ENCODE measurements at regions not wholly inside any gene's neighbourhood (a gene's known extent, or its start where the extent isn't known, plus 50 kb on each side); places are given as distances from the start of the nearest gene placed in this dataset.

GRCh38 chr9:134224567-134225093, 60.3 kb upstream of the RNU6ATAC start:
- H3K36me3 Mint-ChIP-seq: no peaks in the 10 kb centered on the region
- H3K9me3 Mint-ChIP-seq: no peaks in the 10 kb centered on the region
- no peak for DNase-seq (ENCODE audit: low spot score in 2 of 2, unreplicated experiment in 2 of 2)
- H3K27ac Mint-ChIP-seq: no peak overlapping the region
- no peak overlapping the region for H3K4me3 Mint-ChIP-seq
- no peak for TF ChIP-seq CTCF (IDR thresholded peaks at IDR 0.05; ENCODE audit: unreplicated experiment)
- peaks cover 4% of the 10 kb centered on the region for H3K27me3 Mint-ChIP-seq (ENCODE audit: low read depth)
- peaks cover 19% of the 10 kb centered on the region for H3K4me1 Mint-ChIP-seq

- no peak for TF ChIP-seq CTCF (IDR thresholded peaks at IDR 0.05; ENCODE audit: unreplicated experiment)
- Mint-ChIP-seq H3K27me3 (ENCODE audit: low read depth) (peaks cover 4% of the 10 kb centered on the region), H3K9me3 (no peaks in the 10 kb centered on the region), H3K36me3 (no peaks in the 10 kb centered on the region), H3K27ac (no peak overlapping the region), H3K4me1 (peaks cover 19% of the 10 kb centered on the region), H3K4me3 (no peak overlapping the region)
- DNase-seq (ENCODE audit: low spot score in 2 of 2, unreplicated experiment in 2 of 2): no peak
Measured at GRCh38 chr9:134225186-134225585, 60.8 kb upstream of the RNU6ATAC start.

DNA sequence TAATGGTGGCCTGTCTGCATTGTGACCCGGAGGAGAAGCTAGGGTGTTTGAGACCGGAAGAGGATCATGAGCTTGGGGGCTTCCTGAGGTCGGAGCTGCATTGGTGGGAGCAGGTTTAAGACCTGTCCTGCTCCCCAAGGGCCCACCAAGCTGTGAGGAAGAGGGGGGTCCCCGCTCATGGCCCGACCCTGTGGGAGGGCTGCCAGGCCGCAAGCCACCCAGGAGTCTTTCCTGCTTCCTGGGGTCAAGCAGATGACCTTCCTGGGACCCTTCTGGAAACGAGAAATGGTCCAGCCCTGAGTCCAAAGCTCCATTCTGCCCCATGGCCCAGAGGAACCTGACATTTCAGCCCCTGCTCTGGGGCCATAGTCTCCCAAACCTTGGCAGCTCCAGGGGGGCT, 61.5 kb upstream of the RNU6ATAC start:
- DNase-seq (ENCODE audit: low spot score in 2 of 2, unreplicated experiment in 2 of 2): no peak
- no peak for TF ChIP-seq CTCF (IDR thresholded peaks at IDR 0.05; ENCODE audit: unreplicated experiment)
- no peaks in the 10 kb centered on the region for H3K36me3 Mint-ChIP-seq
- H3K27ac Mint-ChIP-seq: no peak overlapping the region
- no peaks in the 10 kb centered on the region for H3K9me3 Mint-ChIP-seq
- H3K4me3 Mint-ChIP-seq: no peak overlapping the region
- H3K4me1 Mint-ChIP-seq: peaks cover 19% of the 10 kb centered on the region
- H3K27me3 Mint-ChIP-seq (ENCODE audit: low read depth): peaks cover 4% of the 10 kb centered on the region

DNA sequence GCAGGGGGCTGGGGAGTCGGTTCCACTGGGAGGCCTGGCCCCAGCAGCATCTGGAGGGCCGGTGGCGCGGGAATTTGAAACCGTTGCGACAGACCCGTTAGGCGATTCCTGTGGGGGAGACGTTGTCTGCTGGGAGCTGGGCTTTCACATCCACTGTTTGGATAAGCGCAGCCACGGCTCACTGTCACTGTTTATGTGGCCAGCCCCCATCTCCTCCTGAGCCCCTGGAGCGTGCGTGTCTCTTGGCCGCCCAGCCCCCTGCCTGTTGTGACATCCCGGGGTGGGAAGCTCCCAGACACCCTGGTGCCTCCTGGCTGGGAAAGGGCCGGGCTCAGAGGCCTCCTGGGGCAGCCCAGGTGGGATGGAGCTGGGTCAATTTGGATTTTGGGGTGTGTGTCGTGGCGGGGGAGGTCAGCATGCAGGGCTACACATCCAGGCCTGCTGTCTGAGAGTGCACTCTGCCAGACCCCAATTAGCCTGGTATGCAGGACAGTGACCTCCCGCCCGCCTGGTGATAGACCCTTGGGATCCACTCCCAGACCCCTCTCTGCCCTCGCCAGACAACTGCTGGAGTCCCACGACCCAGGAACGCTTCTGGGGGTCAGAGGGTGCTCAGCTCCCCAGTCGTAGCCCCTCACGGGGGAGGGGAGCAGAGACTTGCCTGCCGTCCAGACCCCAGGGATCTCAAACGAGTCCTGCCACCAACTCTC, 62.0 kb upstream of the RNU6ATAC start:
- H3K4me1 Mint-ChIP-seq: peaks cover 19% of the 10 kb centered on the region
- peaks cover 4% of the 10 kb centered on the region for H3K27me3 Mint-ChIP-seq (ENCODE audit: low read depth)
- no peak overlapping the region for H3K27ac Mint-ChIP-seq
- no peaks in the 10 kb centered on the region for H3K9me3 Mint-ChIP-seq
- no peak for TF ChIP-seq CTCF (IDR thresholded peaks at IDR 0.05; ENCODE audit: unreplicated experiment)
- H3K36me3 Mint-ChIP-seq: no peaks in the 10 kb centered on the region
- no peak overlapping the region for H3K4me3 Mint-ChIP-seq
- no peak for DNase-seq (ENCODE audit: low spot score in 2 of 2, unreplicated experiment in 2 of 2)

DNA sequence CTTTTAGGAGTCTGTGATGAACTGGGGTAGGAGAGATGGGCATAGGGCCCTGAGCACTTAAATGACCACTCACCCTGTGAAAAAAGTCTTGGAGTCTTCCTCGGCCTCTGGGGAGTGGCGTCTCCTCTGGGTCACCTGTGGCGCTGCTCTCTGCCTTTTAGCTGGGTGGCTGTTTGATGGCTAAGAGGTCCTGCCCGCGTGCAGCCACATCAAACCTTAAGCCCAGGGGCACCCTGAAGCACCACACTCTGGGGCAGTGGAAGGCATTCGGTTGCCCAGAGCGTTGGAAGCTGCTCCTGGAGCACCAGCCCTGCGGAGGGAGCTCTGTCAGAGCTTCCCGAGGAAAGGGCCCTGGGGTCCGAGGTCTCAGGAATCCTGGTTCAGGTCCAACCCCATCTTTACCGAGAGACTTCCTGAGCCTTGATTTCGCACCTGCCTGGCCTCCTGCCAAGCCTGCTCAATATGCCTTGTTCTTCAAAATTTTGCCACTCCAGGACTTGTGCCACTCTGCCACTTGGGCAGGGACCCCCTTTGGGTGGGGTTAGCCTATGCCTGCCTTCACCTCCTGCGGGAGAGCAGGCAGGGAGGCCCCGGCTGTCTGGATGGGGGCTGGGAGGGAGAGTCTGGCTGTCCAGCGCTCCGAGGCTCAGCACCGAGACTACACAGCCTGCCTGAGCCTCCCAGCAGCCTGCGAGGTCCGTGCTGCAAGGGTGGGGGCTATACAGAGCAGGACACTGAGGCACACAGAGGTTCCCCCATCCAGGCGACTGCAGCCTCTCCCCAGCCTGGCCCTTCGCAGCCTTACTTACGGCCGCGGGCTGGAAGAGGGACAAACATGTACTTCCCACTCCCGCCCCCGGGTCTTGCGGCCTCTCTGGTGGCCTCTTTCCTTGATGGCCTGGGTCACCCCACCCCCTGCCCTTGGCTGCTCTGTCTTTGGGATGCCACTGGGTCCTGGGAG, 63.4 kb upstream of the RNU6ATAC start:
- no peaks in the 10 kb centered on the region for H3K36me3 Mint-ChIP-seq
- TF ChIP-seq CTCF (IDR thresholded peaks at IDR 0.05; ENCODE audit: unreplicated experiment): no peak
- H3K4me1 Mint-ChIP-seq: peaks cover 19% of the 10 kb centered on the region
- H3K4me3 Mint-ChIP-seq: no peak overlapping the region
- no peak overlapping the region for H3K27ac Mint-ChIP-seq
- no peaks in the 10 kb centered on the region for H3K9me3 Mint-ChIP-seq
- peaks cover 4% of the 10 kb centered on the region for H3K27me3 Mint-ChIP-seq (ENCODE audit: low read depth)
- DNase-seq (ENCODE audit: low spot score in 2 of 2, unreplicated experiment in 2 of 2): no peak

Measured in mesothelial cell of epicardium (in vitro differentiated cells).